ENCODE measurements at regions not wholly inside any gene's neighbourhood (a gene's known extent, or its start where the extent isn't known, plus 50 kb on each side); places are given as distances from the start of the nearest gene placed in this dataset.
"Not testable (repeated sequence)": the region's sequence is repeated elsewhere in the genome, so short reads cannot be mapped to it uniquely, and the experiment has no call there.

- no peak for DNase-seq (ENCODE audit: low spot score)
- no peak for FAIRE-seq
Observed at GRCh38 chr5:125969814-125970171, 453.4 kb upstream of the GRAMD2B start.

DNA sequence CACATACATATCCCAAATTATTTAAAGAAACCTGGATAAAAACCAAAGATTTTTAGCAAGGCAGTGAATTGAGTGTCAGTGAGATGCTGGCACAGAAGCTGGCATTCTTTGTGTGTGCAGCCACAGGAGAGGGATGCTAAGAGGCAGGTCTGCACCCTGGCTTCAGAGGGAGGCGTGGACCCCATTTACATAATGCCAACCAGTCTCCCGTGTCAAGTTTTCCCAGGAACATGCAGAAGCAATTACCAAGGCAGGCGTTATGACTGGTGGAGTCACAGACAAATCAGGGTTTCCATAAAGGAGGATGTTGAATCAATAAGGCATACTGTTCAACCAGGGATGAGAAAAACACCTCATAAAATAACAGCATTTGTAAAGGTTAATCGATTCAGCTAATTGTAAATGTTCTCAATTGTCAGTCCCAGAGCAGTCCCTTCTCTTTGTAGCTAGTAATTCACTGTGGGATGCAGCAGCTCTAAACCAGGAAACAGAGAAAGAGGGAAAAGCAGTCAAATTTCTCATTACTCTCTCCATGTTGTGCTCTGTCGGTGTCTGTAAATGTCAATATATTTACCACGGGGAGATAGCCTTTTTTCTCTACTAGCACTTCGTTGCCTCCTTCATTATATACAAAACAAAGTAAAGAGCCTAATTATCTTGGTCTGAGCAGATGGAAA, 452.4 kb upstream of the GRAMD2B start:
- FAIRE-seq (no peak), DNase-seq (ENCODE audit: low spot score) (no peak)

DNA sequence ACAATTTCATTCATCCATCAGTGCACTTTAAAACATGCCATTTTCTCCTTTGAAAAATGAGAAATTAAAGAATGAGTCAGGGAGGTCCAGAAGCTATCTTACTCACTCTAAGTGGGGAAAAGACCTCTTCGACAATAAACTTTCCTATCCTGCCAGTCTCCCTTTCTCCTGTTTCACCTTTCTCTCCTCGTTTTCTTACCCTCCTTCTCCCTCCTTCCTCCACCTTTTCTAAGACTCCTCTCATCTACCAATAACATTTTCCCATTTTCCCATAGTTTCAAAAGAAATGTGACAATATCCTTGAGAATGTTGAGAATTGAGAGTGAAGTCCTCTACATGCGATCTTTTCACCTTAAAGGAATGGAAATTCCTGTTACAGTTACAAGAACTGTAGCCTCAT, 450.5 kb upstream of the GRAMD2B start:
- FAIRE-seq (no peak), DNase-seq (ENCODE audit: low spot score) (no peak)

- no peak for FAIRE-seq
Observed at GRCh38 chr5:125974679-125975078, 448.5 kb upstream of the GRAMD2B start.

DNA sequence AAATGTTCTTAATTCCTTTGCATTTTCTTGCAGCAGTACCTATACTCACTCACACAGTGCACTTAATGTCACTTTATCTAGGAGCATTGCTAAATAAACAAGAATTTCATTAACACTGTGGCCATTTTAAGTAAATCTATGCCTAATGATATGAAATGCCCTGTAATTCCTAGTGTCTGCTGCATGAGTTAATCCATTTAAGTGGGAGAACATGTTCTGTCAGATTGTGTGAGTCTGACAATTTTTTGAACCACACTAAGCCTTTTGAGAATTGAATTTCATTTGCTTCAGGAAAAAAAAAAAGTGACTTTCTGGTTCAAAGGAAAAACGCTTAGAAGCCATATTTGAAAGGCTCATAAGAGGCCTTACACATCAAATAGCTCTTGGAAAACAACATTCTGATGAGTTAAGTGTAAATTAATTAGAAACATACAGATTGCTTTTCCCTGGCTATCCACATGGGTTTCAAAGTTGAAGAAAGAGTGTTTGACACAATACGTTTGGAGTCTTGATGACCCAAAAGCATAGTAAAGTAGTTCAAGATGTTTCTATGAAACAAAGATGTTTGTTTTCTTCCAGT, 446.7 kb upstream of the GRAMD2B start:
- FAIRE-seq (no peak), DNase-seq (ENCODE audit: low spot score) (no peak)

More at GRCh38 chr5:125974679-125975078, 448.5 kb upstream of the GRAMD2B start:
- no peak for DNase-seq (ENCODE audit: low spot score)

GRCh38 chr5:125978015-125978414, 445.2 kb upstream of the GRAMD2B start:
- FAIRE-seq = no peak

DNA sequence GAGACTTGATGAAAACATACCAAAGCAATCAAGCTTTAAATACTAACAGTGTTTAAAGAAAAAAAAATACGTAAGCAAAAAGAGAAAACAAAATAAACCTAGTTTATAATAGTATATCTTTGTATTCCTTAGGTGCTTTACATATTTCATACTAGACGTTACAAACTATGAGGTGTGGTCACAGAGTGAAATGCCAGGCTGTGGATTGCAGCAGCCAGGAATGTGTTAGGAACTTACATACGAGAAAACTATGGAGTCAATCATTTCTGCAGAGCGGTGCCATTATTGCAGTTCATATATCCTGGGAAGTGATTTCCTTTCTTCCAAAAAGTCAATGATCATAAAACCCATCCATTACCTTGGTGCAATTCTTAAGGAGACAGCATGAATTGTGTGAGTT, 443.6 kb upstream of the GRAMD2B start:
- FAIRE-seq (no peak), DNase-seq (ENCODE audit: low spot score) (no peak)

More at GRCh38 chr5:125978015-125978414, 445.2 kb upstream of the GRAMD2B start:
- no peak for DNase-seq (ENCODE audit: low spot score)

- FAIRE-seq (no peak), DNase-seq (ENCODE audit: low spot score) (no peak)
Observed at GRCh38 chr5:125981016-125981415, 442.2 kb upstream of the GRAMD2B start.

DNA sequence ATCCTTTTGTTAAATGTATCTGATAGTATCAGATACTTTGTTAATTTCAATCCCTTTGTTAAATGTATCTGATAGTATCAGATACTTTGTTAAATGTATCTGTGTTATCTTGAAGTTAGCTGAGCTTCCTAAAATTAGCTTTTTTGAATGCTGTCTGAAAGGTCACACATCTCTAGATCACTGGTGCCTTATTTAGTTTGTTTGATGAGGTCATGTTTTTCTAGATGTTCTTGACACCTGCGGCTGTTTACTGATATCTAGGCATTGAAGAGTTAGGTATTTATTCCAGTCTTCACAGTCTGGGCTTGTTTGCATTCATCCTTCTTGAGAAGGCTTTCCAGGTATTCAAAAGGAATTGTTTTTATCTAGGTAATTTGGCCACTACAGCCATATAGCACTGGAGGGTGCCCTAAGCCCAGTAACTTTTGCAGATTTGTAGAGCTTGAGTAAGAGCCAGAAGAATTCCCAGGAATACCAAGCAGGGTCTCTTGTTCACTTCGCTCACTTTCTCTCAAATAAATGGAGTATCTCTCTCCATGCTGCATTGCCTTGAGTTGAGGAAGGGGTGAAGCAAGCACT, 435.4 kb upstream of the GRAMD2B start:
- no peak for FAIRE-seq

GRCh38 chr5:125992050-125992449, 431.2 kb upstream of the GRAMD2B start:
- DNase-seq (ENCODE audit: low spot score) (no peak), FAIRE-seq (no peak)

More for the DNA sequence above, 435.4 kb upstream of the GRAMD2B start:
- no peak for DNase-seq (ENCODE audit: low spot score)

GRCh38 chr5:125999271-126000030, 423.8 kb upstream of the GRAMD2B start:
- not testable (repeated sequence) for DNase-seq (ENCODE audit: low spot score); FAIRE-seq

GRCh38 chr5:126000507-126000906, 422.7 kb upstream of the GRAMD2B start:
- no peak for FAIRE-seq

GRCh38 chr5:126002222-126002897, 420.8 kb upstream of the GRAMD2B start:
- FAIRE-seq = no peak
- DNase-seq (ENCODE audit: low spot score) = peak; percentile 10

More at GRCh38 chr5:126000507-126000906, 422.7 kb upstream of the GRAMD2B start:
- DNase-seq (ENCODE audit: low spot score) = no peak

GRCh38 chr5:126003309-126003708, 419.9 kb upstream of the GRAMD2B start:
- DNase-seq (ENCODE audit: low spot score) = no peak
- FAIRE-seq = no peak

- DNase-seq (ENCODE audit: low spot score) (no peak), FAIRE-seq (no peak)
Observed at GRCh38 chr5:126004636-126005035, 418.6 kb upstream of the GRAMD2B start.

GRCh38 chr5:126007841-126008240, 415.4 kb upstream of the GRAMD2B start:
- no peak for FAIRE-seq
- DNase-seq (ENCODE audit: low spot score) = no peak

DNA sequence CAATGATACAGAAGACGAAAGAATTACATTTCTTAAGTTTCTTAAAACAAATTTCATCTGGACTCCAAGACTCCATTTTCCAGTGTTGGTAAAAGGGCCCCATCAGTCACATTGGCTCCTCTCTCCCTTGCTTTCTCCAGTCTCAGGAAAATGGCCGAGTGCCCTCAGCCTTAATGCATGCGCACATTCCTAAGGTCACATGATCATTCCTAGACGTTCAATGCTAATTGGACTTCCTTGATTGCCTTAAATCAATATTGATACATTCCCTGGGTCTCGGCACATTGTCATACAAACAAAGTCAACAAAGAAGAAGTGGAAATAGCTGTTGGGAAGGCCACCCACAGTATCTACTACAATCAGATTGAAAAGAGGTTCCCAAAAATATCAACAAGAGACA, 413.6 kb upstream of the GRAMD2B start:
- DNase-seq (ENCODE audit: low spot score) (no peak), FAIRE-seq (no peak)

DNA sequence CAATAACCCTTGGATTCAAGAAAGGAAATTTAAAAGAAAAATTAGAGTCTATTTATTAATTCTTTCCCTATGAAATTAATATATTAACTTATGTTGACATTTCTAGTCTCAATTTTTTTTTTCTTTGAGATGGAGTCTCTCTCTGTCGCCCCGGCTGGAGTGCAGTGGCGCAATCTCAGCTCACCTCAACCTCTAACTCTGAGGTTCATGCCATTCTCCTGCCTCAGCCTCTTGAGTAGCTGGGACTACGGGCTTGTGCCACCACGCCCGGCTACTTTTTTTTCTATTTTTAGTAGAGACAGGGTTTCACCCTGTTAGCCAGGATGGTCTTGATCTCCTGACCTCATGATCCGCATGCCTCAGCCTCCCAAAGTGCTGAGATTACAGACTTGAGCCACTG, 411.7 kb upstream of the GRAMD2B start:
- DNase-seq (ENCODE audit: low spot score); FAIRE-seq: not testable (repeated sequence)

DNA sequence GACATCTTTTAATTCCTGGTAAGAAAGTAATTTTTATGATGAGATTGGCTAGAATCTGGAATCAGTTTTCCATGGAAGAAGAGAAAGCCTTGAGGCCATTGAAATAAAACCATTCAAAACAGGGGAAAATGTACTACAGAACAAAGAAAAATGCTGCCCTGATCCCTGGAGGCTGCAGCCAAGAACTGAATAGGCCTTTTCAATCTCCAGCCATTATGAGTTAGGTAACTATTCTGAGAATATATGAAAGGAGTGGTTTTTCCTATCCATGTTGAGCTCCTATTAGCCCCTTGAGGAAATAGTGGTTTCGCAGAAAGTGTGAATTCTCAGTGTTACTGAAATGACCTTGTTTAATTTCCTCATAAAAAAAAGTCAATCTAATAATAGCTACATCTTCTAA, 408.5 kb upstream of the GRAMD2B start:
- no peak for FAIRE-seq

GRCh38 chr5:126015235-126016181, 407.7 kb upstream of the GRAMD2B start:
- FAIRE-seq (no peak), DNase-seq (ENCODE audit: low spot score) (peak; percentile 11)

More for the DNA sequence above, 408.5 kb upstream of the GRAMD2B start:
- DNase-seq (ENCODE audit: low spot score) = no peak

All from urothelium cell line (cell line).